Neural progenitor cell (in vitro differentiated cells): ENCODE measurements at regions not wholly inside any gene's neighbourhood (a gene's known extent, or its start where the extent isn't known, plus 50 kb on each side); places are given as distances from the start of the nearest gene placed in this dataset.

ENCODE experiments used
- DNase-seq: peaks from one replicate; pipeline ENCODE4 v3.0.0-alpha.2; 2016; ENCODE audit warnings: low spot score
- H2AFZ ChIP-seq: fragments of 200-600 bp; sonication (generic); replicated peaks from 2 replicates; pipeline ENCODE4 v1.6.1; 2016; ENCODE audit warnings: antibody characterized with exemption
- H3F3A ChIP-seq: fragments of 200-600 bp; sonication (generic); 2 replicates; pipeline ENCODE4 v1.6.1; 2016; ENCODE audit warnings: antibody characterized with exemption, low read depth
- H3K27ac ChIP-seq: fragments of 200-600 bp; sonication (generic); 2 replicates; pipeline ENCODE4 v1.5.1; 2016; ENCODE audit warnings: mild to moderate bottlenecking
- H3K27me3 ChIP-seq: fragments of 200-600 bp; sonication (generic); 2 replicates; pipeline ENCODE4 v1.6.1; 2016; ENCODE audit warnings: mild to moderate bottlenecking, moderate library complexity
- H3K36me3 ChIP-seq: fragments of 200-600 bp; sonication (generic); 2 replicates; pipeline ENCODE4 v1.5.1; 2016
- H3K4me1 ChIP-seq: fragments of 200-600 bp; sonication (generic); 2 replicates; pipeline ENCODE4 v1.6.1; 2016; ENCODE audit warnings: mixed run types
- H3K4me2 ChIP-seq: fragments of 200-600 bp; sonication (generic); 2 replicates; pipeline ENCODE4 v1.6.1; 2016
- H3K4me3 ChIP-seq: fragments of 200-600 bp; sonication (generic); 2 replicates; pipeline ENCODE4 v1.5.1; 2016
- H3K79me2 ChIP-seq: fragments of 200-600 bp; sonication (generic); 2 replicates; pipeline ENCODE4 v1.6.1; 2016; ENCODE audit warnings: low read depth
- H3K9ac ChIP-seq: fragments of 200-600 bp; sonication (generic); 2 replicates; pipeline ENCODE4 v1.6.1; 2016
- H3K9me3 ChIP-seq: fragments of 200-600 bp; sonication (generic); 2 replicates; pipeline ENCODE4 v1.5.1; 2016; ENCODE audit warnings: low read depth
- H4K20me1 ChIP-seq: fragments of 200-600 bp; sonication (generic); 2 replicates; pipeline ENCODE4 v1.6.1; 2016; ENCODE audit warnings: low read depth
- H3K27ac Mint-ChIP-seq: 3 replicates; pipeline ENCODE4 v1.8.0; 2021; ENCODE audit warnings: mixed read lengths
- H3K27me3 Mint-ChIP-seq: 2 replicates; pipeline ENCODE4 v1.8.0; 2022; ENCODE audit warnings: low read depth, mild to moderate bottlenecking, inconsistent platforms, moderate library complexity, mixed read lengths; ENCODE audit not compliant: insufficient read depth
- H3K36me3 Mint-ChIP-seq: 3 replicates; pipeline ENCODE4 v1.8.0; 2021; ENCODE audit warnings: mixed read lengths
- H3K4me1 Mint-ChIP-seq: 3 replicates; pipeline ENCODE4 v1.8.0; 2021; ENCODE audit warnings: mixed read lengths
- H3K4me3 Mint-ChIP-seq: 3 replicates; pipeline ENCODE4 v1.8.0; 2021; ENCODE audit warnings: mild to moderate bottlenecking, moderate library complexity, mixed read lengths
- H3K9me3 Mint-ChIP-seq: 3 replicates; pipeline ENCODE4 v1.8.0; 2020; ENCODE audit warnings: mixed read lengths
- EZH2 ChIP-seq: fragments of 200-600 bp; sonication (generic); IDR thresholded peaks from 2 replicates; pipeline ENCODE4 v1.6.1; 2017; ENCODE audit warnings: antibody characterized with exemption, mild to moderate bottlenecking, moderate library complexity
- EZH2phosphoT487 ChIP-seq: fragments of 200-600 bp; sonication (generic); IDR thresholded peaks from 2 replicates; pipeline ENCODE4 v1.6.1; 2017; ENCODE audit warnings: antibody characterized with exemption
- TF ChIP-seq, protein P1 (sequence below): fragments of 200-600 bp; sonication (generic); IDR thresholded peaks from 2 replicates; pipeline ENCODE4 v1.5.1; 2017; ENCODE audit warnings: antibody characterized with exemption, mild to moderate bottlenecking

- H3K27ac Mint-ChIP-seq: peak overlapping the region; percentile 12
- Histone ChIP-seq H3F3A (no peaks in the 10 kb centered on the region), H3K79me2 (no peaks in the 10 kb centered on the region), H3K36me3 (no peaks in the 10 kb centered on the region), H3K4me1 (peaks cover 11% of the 10 kb centered on the region), H3K4me2 (no peak overlapping the region), H3K27me3 (no peaks in the 10 kb centered on the region), H2AFZ (no peak overlapping the region), H3K4me3 (no peak overlapping the region), H3K9me3 (no peaks in the 10 kb centered on the region), H3K27ac (no peak overlapping the region), H4K20me1 (no peaks in the 10 kb centered on the region), H3K9ac (no peak overlapping the region)
- H3K4me3 Mint-ChIP-seq: no peak overlapping the region
- no peaks in the 10 kb centered on the region for H3K36me3 Mint-ChIP-seq
- peaks cover 2% of the 10 kb centered on the region for H3K27me3 Mint-ChIP-seq
- H3K4me1 Mint-ChIP-seq: peaks cover 36% of the 10 kb centered on the region
- no peak for TF ChIP-seq EZH2
- TF ChIP-seq, protein P1, sequence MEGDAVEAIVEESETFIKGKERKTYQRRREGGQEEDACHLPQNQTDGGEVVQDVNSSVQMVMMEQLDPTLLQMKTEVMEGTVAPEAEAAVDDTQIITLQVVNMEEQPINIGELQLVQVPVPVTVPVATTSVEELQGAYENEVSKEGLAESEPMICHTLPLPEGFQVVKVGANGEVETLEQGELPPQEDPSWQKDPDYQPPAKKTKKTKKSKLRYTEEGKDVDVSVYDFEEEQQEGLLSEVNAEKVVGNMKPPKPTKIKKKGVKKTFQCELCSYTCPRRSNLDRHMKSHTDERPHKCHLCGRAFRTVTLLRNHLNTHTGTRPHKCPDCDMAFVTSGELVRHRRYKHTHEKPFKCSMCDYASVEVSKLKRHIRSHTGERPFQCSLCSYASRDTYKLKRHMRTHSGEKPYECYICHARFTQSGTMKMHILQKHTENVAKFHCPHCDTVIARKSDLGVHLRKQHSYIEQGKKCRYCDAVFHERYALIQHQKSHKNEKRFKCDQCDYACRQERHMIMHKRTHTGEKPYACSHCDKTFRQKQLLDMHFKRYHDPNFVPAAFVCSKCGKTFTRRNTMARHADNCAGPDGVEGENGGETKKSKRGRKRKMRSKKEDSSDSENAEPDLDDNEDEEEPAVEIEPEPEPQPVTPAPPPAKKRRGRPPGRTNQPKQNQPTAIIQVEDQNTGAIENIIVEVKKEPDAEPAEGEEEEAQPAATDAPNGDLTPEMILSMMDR: no peak
- no peak for TF ChIP-seq EZH2phosphoT487
- peaks cover 2% of the 10 kb centered on the region for H3K9me3 Mint-ChIP-seq
- DNase-seq: no peak
Measured at GRCh38 chr12:47586952-47587669, 118.7 kb downstream of the RPAP3 start.

GRCh38 chr12:47585507-47585906 lies 120.3 kb downstream of the RPAP3 start:
- Histone ChIP-seq H2AFZ (no peak overlapping the region), H3K79me2 (no peaks in the 10 kb centered on the region), H3K27me3 (no peaks in the 10 kb centered on the region), H3K4me3 (no peak overlapping the region), H3K9me3 (no peaks in the 10 kb centered on the region), H3F3A (no peaks in the 10 kb centered on the region), H4K20me1 (no peaks in the 10 kb centered on the region), H3K36me3 (no peaks in the 10 kb centered on the region), H3K4me2 (no peak overlapping the region), H3K27ac (no peak overlapping the region), H3K9ac (no peak overlapping the region), H3K4me1 (no peaks in the 10 kb centered on the region)
- TF ChIP-seq EZH2 (no peak), EZH2phosphoT487 (no peak)
- TF ChIP-seq, protein P1: no peak
- no peaks in the 10 kb centered on the region for H3K36me3 Mint-ChIP-seq
- DNase-seq: no peak
- peaks cover 2% of the 10 kb centered on the region for H3K27me3 Mint-ChIP-seq
- H3K4me1 Mint-ChIP-seq: peaks cover 20% of the 10 kb centered on the region
- peaks cover 2% of the 10 kb centered on the region for H3K9me3 Mint-ChIP-seq
- H3K4me3 Mint-ChIP-seq: no peak overlapping the region
- no peak overlapping the region for H3K27ac Mint-ChIP-seq

- TF ChIP-seq, protein P1: no peak
- TF ChIP-seq EZH2 (no peak), EZH2phosphoT487 (no peak)
- Mint-ChIP-seq H3K4me1 (peaks cover 44% of the 10 kb centered on the region), H3K4me3 (no peak overlapping the region), H3K9me3 (peaks cover 3% of the 10 kb centered on the region), H3K27ac (peak overlapping the region; percentile 55), H3K36me3 (no peaks in the 10 kb centered on the region), H3K27me3 (peaks cover 2% of the 10 kb centered on the region)
- Histone ChIP-seq H4K20me1 (no peaks in the 10 kb centered on the region), H3K9me3 (no peaks in the 10 kb centered on the region), H3F3A (peaks cover 28% of the 10 kb centered on the region), H3K9ac (no peak overlapping the region), H3K4me3 (no peak overlapping the region), H3K27ac (no peak overlapping the region), H3K27me3 (no peaks in the 10 kb centered on the region), H3K36me3 (no peaks in the 10 kb centered on the region), H3K4me1 (peaks cover 38% of the 10 kb centered on the region), H3K4me2 (no peak overlapping the region), H3K79me2 (no peaks in the 10 kb centered on the region), H2AFZ (no peak overlapping the region)
- DNase-seq: no peak
Measured at GRCh38 chr12:47578836-47579235, 127.0 kb downstream of the RPAP3 start.
